ENCODE measurements at regions not wholly inside any gene's neighbourhood (a gene's known extent, or its start where the extent isn't known, plus 50 kb on each side); places are given as distances from the start of the nearest gene placed in this dataset.
"Not testable (repeated sequence)": the region's sequence is repeated elsewhere in the genome, so short reads cannot be mapped to it uniquely, and the experiment has no call there.

DNA sequence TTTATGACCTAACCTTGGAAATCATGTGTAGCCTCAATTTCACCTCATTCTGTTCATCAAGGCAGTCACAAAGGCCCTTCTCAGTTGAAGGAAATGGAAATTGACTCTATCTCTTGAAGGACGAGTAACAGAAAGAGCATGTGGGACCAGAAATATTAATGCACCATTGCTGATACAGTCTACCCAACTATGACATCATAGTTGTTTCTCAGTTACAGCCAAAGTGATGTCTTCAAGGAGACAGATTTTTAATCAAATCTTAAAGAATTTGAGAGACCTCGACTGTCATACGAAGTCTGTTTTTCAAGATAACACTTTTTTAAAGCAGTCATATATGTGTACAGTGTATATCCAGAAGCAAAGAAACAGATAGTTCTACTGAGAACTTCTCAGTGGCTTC lies 335.7 kb upstream of the PHF14 start:
- DNase-seq (ENCODE audit: low read depth in 2 of 2): no peak
- TF ChIP-seq, protein P1, sequence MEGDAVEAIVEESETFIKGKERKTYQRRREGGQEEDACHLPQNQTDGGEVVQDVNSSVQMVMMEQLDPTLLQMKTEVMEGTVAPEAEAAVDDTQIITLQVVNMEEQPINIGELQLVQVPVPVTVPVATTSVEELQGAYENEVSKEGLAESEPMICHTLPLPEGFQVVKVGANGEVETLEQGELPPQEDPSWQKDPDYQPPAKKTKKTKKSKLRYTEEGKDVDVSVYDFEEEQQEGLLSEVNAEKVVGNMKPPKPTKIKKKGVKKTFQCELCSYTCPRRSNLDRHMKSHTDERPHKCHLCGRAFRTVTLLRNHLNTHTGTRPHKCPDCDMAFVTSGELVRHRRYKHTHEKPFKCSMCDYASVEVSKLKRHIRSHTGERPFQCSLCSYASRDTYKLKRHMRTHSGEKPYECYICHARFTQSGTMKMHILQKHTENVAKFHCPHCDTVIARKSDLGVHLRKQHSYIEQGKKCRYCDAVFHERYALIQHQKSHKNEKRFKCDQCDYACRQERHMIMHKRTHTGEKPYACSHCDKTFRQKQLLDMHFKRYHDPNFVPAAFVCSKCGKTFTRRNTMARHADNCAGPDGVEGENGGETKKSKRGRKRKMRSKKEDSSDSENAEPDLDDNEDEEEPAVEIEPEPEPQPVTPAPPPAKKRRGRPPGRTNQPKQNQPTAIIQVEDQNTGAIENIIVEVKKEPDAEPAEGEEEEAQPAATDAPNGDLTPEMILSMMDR (IDR thresholded peaks at IDR 0.05; ENCODE audit: low read depth, low read length): no peak
- H3K4me3 ChIP-seq (replicated peaks in 1 of 2; ENCODE audit: low read depth in 2 of 2, low read length in 2 of 2): no peak overlapping the region

GRCh38 chr7:10643545-10643944 lies 330.1 kb upstream of the PHF14 start:
- DNase-seq (ENCODE audit: low read depth in 2 of 2): no peak
- TF ChIP-seq, protein P1 (IDR thresholded peaks at IDR 0.05; ENCODE audit: low read depth, low read length): no peak
- H3K4me3 ChIP-seq (replicated peaks in 1 of 2; ENCODE audit: low read depth in 2 of 2, low read length in 2 of 2): no peak overlapping the region

- TF ChIP-seq, protein P1 (IDR thresholded peaks at IDR 0.05; ENCODE audit: low read depth, low read length): no peak
- H3K4me3 ChIP-seq (replicated peaks in 1 of 2; ENCODE audit: low read depth in 2 of 2, low read length in 2 of 2): no peak overlapping the region
- no peak for DNase-seq (ENCODE audit: low read depth in 2 of 2)
These were observed 328.8 kb upstream of the PHF14 start for GRCh38 chr7:10644849-10645248.

GRCh38 chr7:10646194-10646593 lies 327.5 kb upstream of the PHF14 start:
- TF ChIP-seq, protein P1 (IDR thresholded peaks at IDR 0.05; ENCODE audit: low read depth, low read length): no peak
- DNase-seq (ENCODE audit: low read depth in 2 of 2): no peak
- no peak overlapping the region for H3K4me3 ChIP-seq (replicated peaks in 1 of 2; ENCODE audit: low read depth in 2 of 2, low read length in 2 of 2)

GRCh38 chr7:10648289-10648688 lies 325.4 kb upstream of the PHF14 start:
- TF ChIP-seq, protein P1 (IDR thresholded peaks at IDR 0.05; ENCODE audit: low read depth, low read length): no peak
- H3K4me3 ChIP-seq (replicated peaks in 1 of 2; ENCODE audit: low read depth in 2 of 2, low read length in 2 of 2): no peak overlapping the region
- DNase-seq (ENCODE audit: low read depth in 2 of 2): no peak

DNA sequence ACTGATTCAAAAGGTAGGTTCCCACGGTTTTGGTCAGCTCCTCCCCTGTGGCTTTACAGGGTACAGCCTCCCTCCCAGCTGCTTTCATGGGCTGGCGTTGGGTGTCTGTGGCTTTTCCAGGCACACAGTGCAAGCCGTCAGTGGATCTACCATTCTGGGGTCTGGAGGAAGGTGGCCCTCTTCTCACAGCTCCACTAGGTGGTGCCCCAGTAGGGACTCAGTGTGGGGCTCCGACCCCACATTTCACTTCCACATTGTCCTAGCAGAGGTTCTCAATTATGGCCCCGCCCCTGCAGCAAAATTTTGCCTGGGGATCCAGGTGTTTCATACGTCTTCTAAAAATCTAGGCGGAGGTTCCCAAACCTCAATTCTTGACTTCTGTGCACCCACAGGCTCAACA lies 324.6 kb upstream of the PHF14 start:
- not testable (repeated sequence) for H3K4me3 ChIP-seq (replicated peaks in 1 of 2; ENCODE audit: low read depth in 2 of 2, low read length in 2 of 2); DNase-seq (ENCODE audit: low read depth in 2 of 2)

DNA sequence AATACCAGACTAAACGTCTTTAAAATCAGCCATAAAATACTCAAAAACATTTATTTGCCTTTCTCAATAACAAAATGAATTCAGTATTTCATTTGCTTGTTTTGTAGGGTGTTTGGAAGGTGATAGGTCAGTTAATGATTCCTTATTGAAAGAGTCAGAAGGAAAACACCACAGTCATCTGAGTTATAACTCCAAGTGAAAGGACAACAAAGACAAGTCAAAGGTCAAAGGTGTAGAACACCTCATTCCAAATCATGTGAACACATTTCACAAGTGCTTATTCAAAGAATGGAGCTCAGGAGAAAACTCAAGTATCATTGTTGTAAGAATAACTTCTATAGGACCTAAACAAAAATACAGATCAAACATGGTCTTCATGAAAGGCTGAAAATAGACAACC lies 318.6 kb upstream of the PHF14 start:
- DNase-seq (ENCODE audit: low read depth in 2 of 2): no peak
- H3K4me3 ChIP-seq (replicated peaks in 1 of 2; ENCODE audit: low read depth in 2 of 2, low read length in 2 of 2): no peak overlapping the region
- TF ChIP-seq, protein P1 (IDR thresholded peaks at IDR 0.05; ENCODE audit: low read depth, low read length): no peak

Data from cardiac fibroblast (primary cell).